ENCODE measurements at regions not wholly inside any gene's neighbourhood (a gene's known extent, or its start where the extent isn't known, plus 50 kb on each side); places are given as distances from the start of the nearest gene placed in this dataset.

GRCh38 chr2:37582481-37583220 is 88.8 kb downstream of the CDC42EP3 start:
- TF ChIP-seq CTCF (IDR thresholded peaks at IDR 0.05; ENCODE audit: low read length): no peak
- no peak for TF ChIP-seq EZH2 (IDR thresholded peaks at IDR 0.05; ENCODE audit: borderline replicate concordance, low read length)
